BJ (cell line): ENCODE measurements at regions not wholly inside any gene's neighbourhood (a gene's known extent, or its start where the extent isn't known, plus 50 kb on each side); places are given as distances from the start of the nearest gene placed in this dataset.

ENCODE experiments used
- CTCF ChIA-PET: fragments of 350-600 bp; formaldehyde crosslinking; extraction: SDS; loops from one replicate; lab custom pipeline; 2021; ENCODE audit warnings: antibody characterized with exemption, inconsistent platforms; lab: Yijun Ruan, JAX
- POLR2A ChIA-PET: fragments of 300-600 bp; sonication (Branson Sonifier 250); formaldehyde crosslinking; extraction: SDS; loops from one replicate; lab custom pipeline; 2021; ENCODE audit warnings: antibody characterized with exemption; lab: Charles Lee
- DNase-seq: peaks from one replicate; pipeline ENCODE4 v3.0.0-alpha.2; 2011; ENCODE audit warnings: low read depth
- H3K27me3 ChIP-seq: 2 replicates; pipeline ENCODE4 v1.6.0; 2011; ENCODE audit warnings: low read length; ENCODE audit not compliant: control insufficient read depth, insufficient read depth
- H3K36me3 ChIP-seq: 2 replicates; pipeline ENCODE4 v1.5.1; 2011; ENCODE audit warnings: low read length; ENCODE audit not compliant: control insufficient read depth, insufficient read depth
- H3K4me3 ChIP-seq: 2 replicates; pipeline ENCODE4 v1.5.1; 2011; ENCODE audit warnings: low read depth, mild to moderate bottlenecking, control low read depth, low read length
- TF ChIP-seq, protein P1 (sequence below): IDR thresholded peaks from 2 replicates; pipeline ENCODE4 v1.5.1; 2011; ENCODE audit warnings: low read depth, mild to moderate bottlenecking, control low read depth, inconsistent platforms, low read length, moderate library complexity; ENCODE audit not compliant: insufficient read depth

DNA sequence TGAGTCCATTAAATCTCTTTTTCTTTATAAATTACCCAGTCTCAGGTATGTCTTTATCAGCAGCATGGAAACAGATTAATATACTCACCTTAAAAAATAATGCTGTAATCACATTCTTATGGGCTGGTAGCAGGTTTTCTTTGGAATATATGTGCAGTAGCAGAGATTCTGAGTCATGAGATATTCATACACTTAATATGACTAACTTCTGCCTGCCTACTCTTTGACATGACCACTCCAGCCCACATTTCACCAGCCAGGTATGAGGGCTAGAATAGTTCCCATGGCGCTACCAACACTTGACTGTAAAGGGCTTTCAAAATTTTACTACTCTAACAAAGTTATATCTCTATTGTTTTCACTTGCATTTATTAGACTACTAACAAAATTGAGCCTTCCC lies 74.1 kb upstream of the GHR start:
- no peaks in the 10 kb centered on the region for H3K36me3 ChIP-seq

DNA sequence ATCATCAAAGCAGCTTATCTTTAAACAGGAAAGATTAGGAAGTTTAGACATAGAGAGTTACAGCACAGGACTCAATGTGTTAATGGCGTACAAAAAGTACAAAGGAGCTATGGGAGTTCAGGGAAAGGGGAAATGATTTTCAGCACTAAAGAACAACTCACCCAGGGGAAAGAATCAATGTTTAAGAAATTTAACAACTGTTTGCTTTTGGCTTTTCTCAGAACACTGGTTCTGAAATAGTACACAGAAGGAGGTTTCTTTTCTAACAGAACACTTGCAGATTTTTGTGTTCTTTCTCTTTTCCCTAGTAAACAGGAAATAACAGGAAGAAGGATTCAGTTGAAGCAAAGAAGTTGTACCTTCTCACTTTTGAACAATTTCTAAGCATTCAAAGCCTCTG lies 71.3 kb upstream of the GHR start:
- H3K4me3 ChIP-seq: no peak overlapping the region
- no peak for DNase-seq
- TF ChIP-seq, protein P1, sequence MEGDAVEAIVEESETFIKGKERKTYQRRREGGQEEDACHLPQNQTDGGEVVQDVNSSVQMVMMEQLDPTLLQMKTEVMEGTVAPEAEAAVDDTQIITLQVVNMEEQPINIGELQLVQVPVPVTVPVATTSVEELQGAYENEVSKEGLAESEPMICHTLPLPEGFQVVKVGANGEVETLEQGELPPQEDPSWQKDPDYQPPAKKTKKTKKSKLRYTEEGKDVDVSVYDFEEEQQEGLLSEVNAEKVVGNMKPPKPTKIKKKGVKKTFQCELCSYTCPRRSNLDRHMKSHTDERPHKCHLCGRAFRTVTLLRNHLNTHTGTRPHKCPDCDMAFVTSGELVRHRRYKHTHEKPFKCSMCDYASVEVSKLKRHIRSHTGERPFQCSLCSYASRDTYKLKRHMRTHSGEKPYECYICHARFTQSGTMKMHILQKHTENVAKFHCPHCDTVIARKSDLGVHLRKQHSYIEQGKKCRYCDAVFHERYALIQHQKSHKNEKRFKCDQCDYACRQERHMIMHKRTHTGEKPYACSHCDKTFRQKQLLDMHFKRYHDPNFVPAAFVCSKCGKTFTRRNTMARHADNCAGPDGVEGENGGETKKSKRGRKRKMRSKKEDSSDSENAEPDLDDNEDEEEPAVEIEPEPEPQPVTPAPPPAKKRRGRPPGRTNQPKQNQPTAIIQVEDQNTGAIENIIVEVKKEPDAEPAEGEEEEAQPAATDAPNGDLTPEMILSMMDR: no peak
- H3K27me3 ChIP-seq: no peaks in the 10 kb centered on the region
- CTCF ChIA-PET: no interaction called here
- H3K36me3 ChIP-seq: no peaks in the 10 kb centered on the region
- POLR2A ChIA-PET: no interaction called here

More for the DNA sequence above, 74.1 kb upstream of the GHR start:
- no peak overlapping the region for H3K4me3 ChIP-seq
- DNase-seq: no peak
- H3K27me3 ChIP-seq: no peaks in the 10 kb centered on the region
- CTCF ChIA-PET: no interaction called here
- POLR2A ChIA-PET: no interaction called here
- TF ChIP-seq, protein P1: no peak

DNA sequence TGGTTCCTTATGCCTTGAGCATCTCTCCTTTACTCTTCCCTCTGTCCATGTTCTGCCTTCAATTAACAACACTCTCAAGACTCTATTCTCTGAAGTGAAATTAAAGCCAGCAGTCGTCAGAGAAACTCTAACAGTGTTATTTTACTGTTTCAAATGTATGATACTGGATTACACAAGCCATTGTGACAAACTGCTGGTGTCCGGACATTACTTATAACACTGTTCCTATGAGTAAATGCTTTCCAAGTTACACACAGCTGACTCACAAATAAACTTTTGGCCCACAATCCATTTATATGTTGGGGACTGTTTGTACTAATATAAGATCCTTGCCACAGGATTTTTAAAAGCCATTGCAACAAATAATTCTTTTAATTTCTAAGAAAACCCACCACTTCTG lies 63.2 kb upstream of the GHR start:
- TF ChIP-seq, protein P1: no peak
- ChIA-PET CTCF (no interaction called here), POLR2A (no interaction called here)

DNA sequence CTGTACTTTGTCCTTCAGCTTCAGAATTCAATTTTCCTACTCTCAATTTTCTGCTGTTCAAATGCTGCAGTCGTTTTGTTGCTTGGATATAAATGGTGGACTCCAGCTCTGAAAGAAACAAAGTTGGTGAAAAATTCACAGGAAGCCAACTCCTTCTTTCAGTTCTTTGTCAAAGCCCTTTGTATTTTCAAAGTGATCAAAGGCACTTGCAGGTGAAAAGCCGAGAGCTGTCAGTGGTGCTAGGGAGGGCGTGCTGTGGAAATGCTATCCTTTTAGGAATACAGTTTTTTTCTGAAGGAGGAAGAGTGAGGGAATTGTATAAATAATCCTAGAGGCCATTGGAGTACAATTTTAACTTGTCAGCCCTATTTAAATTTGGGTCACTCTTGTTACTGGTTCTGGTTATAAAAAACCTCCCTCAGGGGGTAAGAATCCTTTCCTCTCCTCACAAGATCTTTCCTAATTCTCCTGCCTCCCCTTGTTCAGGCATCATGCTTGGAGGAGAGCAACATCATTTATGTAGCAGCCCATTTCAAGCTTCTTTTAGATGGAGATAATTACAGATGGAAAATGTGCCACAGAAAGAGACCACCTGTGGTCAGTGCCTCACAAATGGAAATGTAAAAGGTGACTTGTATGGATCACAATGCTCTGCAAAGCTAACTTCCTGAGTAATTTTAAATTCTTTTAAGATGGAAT lies 62.5 kb upstream of the GHR start:
- no peak for DNase-seq
- POLR2A ChIA-PET: no interaction called here
- CTCF ChIA-PET: no interaction called here

More for the DNA sequence above, 63.2 kb upstream of the GHR start:
- Histone ChIP-seq H3K27me3 (no peaks in the 10 kb centered on the region), H3K4me3 (no peak overlapping the region), H3K36me3 (no peaks in the 10 kb centered on the region)
- no peak for DNase-seq

DNA sequence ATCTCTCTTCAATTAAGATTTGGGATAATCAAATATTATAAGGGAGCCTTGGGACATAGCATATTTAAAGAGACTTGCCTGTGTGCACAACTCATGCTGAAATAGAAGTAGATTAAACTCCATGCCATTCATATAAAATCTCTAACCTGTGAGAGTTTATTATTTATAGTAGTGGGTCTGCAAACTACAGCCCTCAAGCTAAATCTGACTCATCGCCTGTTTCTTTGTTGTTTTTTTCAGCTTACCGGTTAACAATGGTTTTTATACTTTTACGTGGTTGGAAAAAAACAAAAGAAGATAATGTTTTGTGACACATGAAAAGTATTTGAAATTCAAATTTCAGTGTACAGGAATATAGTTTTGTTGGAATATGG lies 61.9 kb upstream of the GHR start:
- Histone ChIP-seq H3K27me3 (no peaks in the 10 kb centered on the region), H3K4me3 (no peak overlapping the region), H3K36me3 (no peaks in the 10 kb centered on the region)
- TF ChIP-seq, protein P1: no peak
- ChIA-PET CTCF (no interaction called here), POLR2A (no interaction called here)
- no peak for DNase-seq

More for the DNA sequence above, 62.5 kb upstream of the GHR start:
- Histone ChIP-seq H3K4me3 (no peak overlapping the region), H3K27me3 (no peaks in the 10 kb centered on the region), H3K36me3 (no peaks in the 10 kb centered on the region)
- TF ChIP-seq, protein P1: no peak
